ENCODE measurements at regions not wholly inside any gene's neighbourhood (a gene's known extent, or its start where the extent isn't known, plus 50 kb on each side); places are given as distances from the start of the nearest gene placed in this dataset.

GRCh38 chr16:25426829-25427228 lies 169.2 kb upstream of the ZKSCAN2 start:
- TF ChIP-seq CTCF (IDR thresholded peaks at IDR 0.05; ENCODE audit: insufficient read depth, low read length, missing control alignments), result no peak
- no peak for DNase-seq (ENCODE audit: low read depth, low spot score)
- ChIA-PET POLR2A (no interaction called here), CTCF (no interaction called here)
- no peak overlapping the region for H3K4me3 ChIP-seq (ENCODE audit: low read depth, low read length)

- no peak for DNase-seq (ENCODE audit: low read depth, low spot score)
- CTCF ChIA-PET, result no interaction called here
- POLR2A ChIA-PET, result no interaction called here
- no peak overlapping the region for H3K4me3 ChIP-seq (ENCODE audit: low read depth, low read length)
- TF ChIP-seq CTCF (IDR thresholded peaks at IDR 0.05; ENCODE audit: insufficient read depth, low read length, missing control alignments), result no peak
These were observed 162.0 kb upstream of the ZKSCAN2 start for GRCh38 chr16:25419681-25420080.

- no peak for DNase-seq (ENCODE audit: low read depth, low spot score)
- H3K4me3 ChIP-seq (ENCODE audit: low read depth, low read length), result no peak overlapping the region
- no peak for TF ChIP-seq CTCF (IDR thresholded peaks at IDR 0.05; ENCODE audit: insufficient read depth, low read length, missing control alignments)
- ChIA-PET CTCF (no interaction called here), POLR2A (no interaction called here)
These were observed 161.5 kb upstream of the ZKSCAN2 start for GRCh38 chr16:25419153-25419552.

GRCh38 chr16:25416002-25416401 lies 158.4 kb upstream of the ZKSCAN2 start:
- POLR2A ChIA-PET, result no interaction called here
- CTCF ChIA-PET, result no interaction called here
- TF ChIP-seq CTCF (IDR thresholded peaks at IDR 0.05; ENCODE audit: insufficient read depth, low read length, missing control alignments), result no peak
- no peak for DNase-seq (ENCODE audit: low read depth, low spot score)
- no peak overlapping the region for H3K4me3 ChIP-seq (ENCODE audit: low read depth, low read length)

- no peak overlapping the region for H3K4me3 ChIP-seq (ENCODE audit: low read depth, low read length)
- ChIA-PET CTCF (no interaction called here), POLR2A (no interaction called here)
- TF ChIP-seq CTCF (IDR thresholded peaks at IDR 0.05; ENCODE audit: insufficient read depth, low read length, missing control alignments), result no peak
- no peak for DNase-seq (ENCODE audit: low read depth, low spot score)
These were observed 156.3 kb upstream of the ZKSCAN2 start for GRCh38 chr16:25413975-25414374.

GRCh38 chr16:25413133-25413532 lies 155.5 kb upstream of the ZKSCAN2 start:
- TF ChIP-seq CTCF (IDR thresholded peaks at IDR 0.05; ENCODE audit: insufficient read depth, low read length, missing control alignments), result no peak
- DNase-seq (ENCODE audit: low read depth, low spot score), result no peak
- ChIA-PET POLR2A (no interaction called here), CTCF (no interaction called here)
- no peak overlapping the region for H3K4me3 ChIP-seq (ENCODE audit: low read depth, low read length)
